K562 (cell line): ENCODE measurements at regions not wholly inside any gene's neighbourhood (a gene's known extent, or its start where the extent isn't known, plus 50 kb on each side); places are given as distances from the start of the nearest gene placed in this dataset.

ENCODE experiments used
- CBX2 ChIP-seq: fragments of 200-600 bp; sonication (generic); IDR thresholded peaks from one replicate; pipeline ENCODE4 v1.6.1; 2012; ENCODE audit warnings: mild to moderate bottlenecking, low read length, inconsistent platforms; ENCODE audit not compliant: insufficient read depth, poor library complexity, severe bottlenecking
- MTA1 ChIP-seq: fragments of 450-650 bp; IDR thresholded peaks from 2 replicates; pipeline ENCODE4 v1.6.1; 2017; ENCODE audit warnings: borderline replicate concordance
- NCOA6 ChIP-seq: fragments of 450-650 bp; IDR thresholded peaks from 2 replicates; pipeline ENCODE4 v1.6.1; 2017; ENCODE audit warnings: mild to moderate bottlenecking
- RERE ChIP-seq: sonication (generic); formaldehyde crosslinking; IDR thresholded peaks from 2 replicates; pipeline ENCODE4 v1.8.0; 2023; ENCODE audit warnings: missing genetic modification reagents, mild to moderate bottlenecking, borderline replicate concordance
- TFE3 ChIP-seq: fragments of 450-650 bp; formaldehyde crosslinking; IDR thresholded peaks from 2 replicates; pipeline ENCODE4 v1.4.0; 2020; ENCODE audit warnings: mild to moderate bottlenecking, mixed read lengths
- ZBTB11 ChIP-seq, 3 experiments: fragments of 200-800 bp in 1 of 3; fragments of 250-450 bp in 1 of 3; fragments of 450-650 bp in 1 of 3; sonication (Bioruptor Pico) in 1 of 3; sonication (Bioruptor generic) in 1 of 3; formaldehyde crosslinking in 1 of 3; IDR thresholded peaks; 2 replicates each; pipeline versions ENCODE4 v1.6.1 to v1.8.0; 2016 to 2022; ENCODE audit warnings: mild to moderate bottlenecking in 2 of 3, missing genetic modification characterization in 2 of 3, missing compliant biosample characterization in 1 of 3, moderate library complexity in 1 of 3

GRCh38 chr10:78386509-78386908 is 352.8 kb downstream of the RPS24 start (continued):
- no peak for TF ChIP-seq RERE (CRISPR knock-in tag)
- no peak for TF ChIP-seq CBX2
- no peak for TF ChIP-seq MTA1
- TF ChIP-seq ZBTB11 (CRISPR knock-in tag; IDR thresholded peaks at IDR 0.05): no peak
- no peak for TF ChIP-seq TFE3 (CRISPR knock-in tag)
- TF ChIP-seq NCOA6: no peak
